CD14-positive monocyte (primary cell): ENCODE measurements at regions not wholly inside any gene's neighbourhood (a gene's known extent, or its start where the extent isn't known, plus 50 kb on each side); places are given as distances from the start of the nearest gene placed in this dataset.

ENCODE experiments used
- DNase-seq, 3 donors: peaks; one replicate each; pipeline ENCODE4 v3.0.0-alpha.2; 2011 to 2022
- H2AFZ ChIP-seq: 2 replicates; pipeline ENCODE4 v1.6.0; 2012; ENCODE audit warnings: mild to moderate bottlenecking, low read depth, low read length, inconsistent platforms; ENCODE audit not compliant: insufficient read depth, poor library complexity, severe bottlenecking
- H3K27ac ChIP-seq, 2 donors: 1 replicate in 1 of 2; 2 replicates in 1 of 2; pipeline ENCODE4 v1.5.1; 2012 to 2013; ENCODE audit warnings: low read length in 2 of 2, control low read depth in 1 of 2, inconsistent platforms in 1 of 2, low read depth in 1 of 2, mild to moderate bottlenecking in 1 of 2
- H3K27me3 ChIP-seq, 2 donors: one replicate each; pipeline versions ENCODE4 v1.6.0 to v1.6.1; 2011 to 2013; ENCODE audit warnings: low read length in 2 of 2; ENCODE audit not compliant: control insufficient read depth in 2 of 2, insufficient read depth in 2 of 2
- H3K36me3 ChIP-seq, 2 donors: replicated peaks in 1 of 2; 1 replicate in 1 of 2; 2 replicates in 1 of 2; pipeline versions ENCODE4 v1.5.1 to v1.6.1; 2012 to 2013; ENCODE audit warnings: low read length in 2 of 2, control low read depth in 1 of 2, inconsistent platforms in 1 of 2, mild to moderate bottlenecking in 1 of 2; ENCODE audit not compliant: insufficient read depth in 2 of 2, control insufficient read depth in 1 of 2
- H3K4me1 ChIP-seq, 2 donors: 1 replicate in 1 of 2; 2 replicates in 1 of 2; pipeline versions ENCODE4 v1.5.1 to v1.6.1; 2012 to 2013; ENCODE audit warnings: low read length in 2 of 2, control low read depth in 1 of 2, inconsistent platforms in 1 of 2, mild to moderate bottlenecking in 1 of 2, moderate library complexity in 1 of 2; ENCODE audit not compliant: insufficient read depth in 2 of 2, control insufficient read depth in 1 of 2
- H3K4me2 ChIP-seq: replicated peaks from 2 replicates; pipeline ENCODE3; 2012; ENCODE audit warnings: low read length, moderate library complexity, mild to moderate bottlenecking; ENCODE audit not compliant: poor library complexity, severe bottlenecking; ENCODE audit errors: extremely low read depth
- H3K4me3 ChIP-seq, 3 experiments: fragments of 200-600 bp in 1 of 3; sonication (generic) in 1 of 3; replicated peaks in 1 of 3; 1 replicate in 2 of 3; 2 replicates in 1 of 3; pipeline ENCODE4 v1.5.1; 2011 to 2013; ENCODE audit warnings: low read length in 3 of 3, mild to moderate bottlenecking in 3 of 3, control low read depth in 2 of 3, low read depth in 2 of 3, inconsistent platforms in 1 of 3, moderate library complexity in 1 of 3
- H3K79me2 ChIP-seq: 2 replicates; pipeline ENCODE4 v1.6.0; 2012; ENCODE audit warnings: mild to moderate bottlenecking, control low read depth, inconsistent platforms, low read length, moderate library complexity; ENCODE audit not compliant: insufficient read depth
- H3K9ac ChIP-seq: 2 replicates; pipeline ENCODE4 v1.6.0; 2017; ENCODE audit warnings: low read length, mild to moderate bottlenecking; ENCODE audit not compliant: insufficient read depth, poor library complexity, severe bottlenecking
- H3K9me3 ChIP-seq, 2 donors: replicated peaks in 1 of 2; 1 replicate in 1 of 2; 2 replicates in 1 of 2; pipeline versions ENCODE4 v1.5.1 to v1.6.1; 2012 to 2013; ENCODE audit warnings: low read length in 2 of 2, control low read depth in 1 of 2; ENCODE audit not compliant: control insufficient read depth in 1 of 2, insufficient read depth in 1 of 2
- H4K20me1 ChIP-seq: 2 replicates; pipeline ENCODE4 v1.6.0; 2012; ENCODE audit warnings: mild to moderate bottlenecking, low read length, control low read depth, moderate library complexity; ENCODE audit not compliant: insufficient read depth
- H3K27ac Mint-ChIP-seq, 7 donors: one replicate each; pipeline ENCODE4 v1.8.0; 2020; ENCODE audit warnings: mild to moderate bottlenecking in 7 of 7, mixed read lengths in 7 of 7, moderate library complexity in 6 of 7, inconsistent platforms in 2 of 7
- H3K27me3 Mint-ChIP-seq, 3 donors: one replicate each; pipeline ENCODE4 v1.8.0; 2021 to 2022; ENCODE audit warnings: low read depth in 3 of 3, mild to moderate bottlenecking in 3 of 3, mixed read lengths in 3 of 3, moderate library complexity in 3 of 3, inconsistent platforms in 1 of 3
- H3K36me3 Mint-ChIP-seq, 2 donors: one replicate each; pipeline ENCODE4 v1.8.0; 2020; ENCODE audit warnings: mixed read lengths in 2 of 2, inconsistent platforms in 1 of 2, mild to moderate bottlenecking in 1 of 2
- H3K4me1 Mint-ChIP-seq: one replicate; pipeline ENCODE4 v1.8.0; 2020; ENCODE audit warnings: mild to moderate bottlenecking, mixed read lengths
- H3K4me3 Mint-ChIP-seq, 2 donors: one replicate each; pipeline ENCODE4 v1.8.0; 2020; ENCODE audit warnings: mild to moderate bottlenecking in 2 of 2, mixed read lengths in 2 of 2, moderate library complexity in 1 of 2
- H3K9me3 Mint-ChIP-seq, 7 donors: one replicate each; pipeline ENCODE4 v1.8.0; 2020 to 2022; ENCODE audit warnings: mixed read lengths in 7 of 7, mild to moderate bottlenecking in 6 of 7, moderate library complexity in 6 of 7, inconsistent platforms in 2 of 7
- CTCF ChIP-seq: fragments of 200-600 bp; IDR thresholded peaks from one replicate; pipeline ENCODE4 v1.8.0; 2022; ENCODE audit warnings: antibody characterized with exemption, mild to moderate bottlenecking
- WGBS: methylation state at CpG from one replicate; pipeline ENCODE4 v1.1.5; 2013; ENCODE audit warnings: missing lambda C conversion rate; ENCODE audit not compliant: insufficient coverage; 5-methylcytosine and 5-hydroxymethylcytosine counted together
- intact Hi-C, 2 donors: fragments of 100-400 bp; cut with micrococcal nuclease; formaldehyde crosslinking; loops; one replicate each; pipeline versions ENCODE4 v1.15.0 to v1.15.1; 2023

- Histone ChIP-seq H2AFZ (no peak overlapping the region), H3K27ac (no peak overlapping the region), H3K4me1 (no peaks in the 10 kb centered on the region), H3K27me3 (no peaks in the 10 kb centered on the region), H3K4me2 (no peak overlapping the region), H3K9ac (no peak overlapping the region), H3K4me3 (no peak overlapping the region), H3K9me3 (peaks cover 0 to 9% of the 10 kb centered on the region in 2 donors), H3K79me2 (no peaks in the 10 kb centered on the region), H3K36me3 (no peaks in the 10 kb centered on the region), H4K20me1 (no peaks in the 10 kb centered on the region)
- DNase-seq = no peak
- Mint-ChIP-seq H3K27me3 (peaks cover 0 to 1% (median 0%) of the 10 kb centered on the region in 3 donors), H3K9me3 (peaks cover 0 to 5% (median 0%) of the 10 kb centered on the region in 7 donors), H3K4me3 (no peak overlapping the region), H3K4me1 (no peaks in the 10 kb centered on the region), H3K27ac (no peak overlapping the region), H3K36me3 (no peaks in the 10 kb centered on the region)
- WGBS = no CpG with 5 or more reads among the region's 3 CpGs
- TF ChIP-seq CTCF = no peak
- intact Hi-C loops = no loop called here
Measured at GRCh38 chr1:195188821-195189220, 1419.4 kb downstream of the KCNT2 start.

GRCh38 chr1:195186544-195186943 is 1421.7 kb downstream of the KCNT2 start:
- no peak overlapping the region for H3K4me2 ChIP-seq
- H3K4me3 ChIP-seq = no peak overlapping the region
- intact Hi-C loops = no loop called here
- H3K4me1 Mint-ChIP-seq = no peaks in the 10 kb centered on the region
- no peaks in the 10 kb centered on the region for H3K27me3 Mint-ChIP-seq
- H3K27me3 ChIP-seq = no peaks in the 10 kb centered on the region
- H3K36me3 Mint-ChIP-seq = no peaks in the 10 kb centered on the region
- DNase-seq = no peak
- peaks cover 0 to 9% of the 10 kb centered on the region in 2 donors for H3K9me3 ChIP-seq
- H3K9me3 Mint-ChIP-seq = peaks cover 0 to 9% (median 2%) of the 10 kb centered on the region in 7 donors
- no peak for TF ChIP-seq CTCF
- H3K4me1 ChIP-seq = no peaks in the 10 kb centered on the region
- no peaks in the 10 kb centered on the region for H3K36me3 ChIP-seq
- H3K4me3 Mint-ChIP-seq = no peak overlapping the region
- no peaks in the 10 kb centered on the region for H3K79me2 ChIP-seq
- H3K27ac Mint-ChIP-seq = no peak overlapping the region
- 50% methylated on average over 1 of the region's 3 CpGs for WGBS
- H3K9ac ChIP-seq = no peak overlapping the region
- H2AFZ ChIP-seq = no peak overlapping the region
- no peaks in the 10 kb centered on the region for H4K20me1 ChIP-seq
- no peak overlapping the region for H3K27ac ChIP-seq
